Urinary bladder (tissue), 3 donors: ENCODE measurements at regions not wholly inside any gene's neighbourhood (a gene's known extent, or its start where the extent isn't known, plus 50 kb on each side); places are given as distances from the start of the nearest gene placed in this dataset.

ENCODE experiments used
- DNase-seq: peaks from one replicate; pipeline ENCODE4 v3.0.0-alpha.2; 2015; ENCODE audit errors: extremely low spot score
- H3K27ac ChIP-seq: one replicate; pipeline ENCODE4 v1.5.1; 2013; ENCODE audit warnings: low read depth, mild to moderate bottlenecking, moderate library complexity
- H3K36me3 ChIP-seq: one replicate; pipeline ENCODE4 v1.6.1; 2013; ENCODE audit warnings: mild to moderate bottlenecking, moderate library complexity; ENCODE audit not compliant: insufficient read depth
- H3K4me1 ChIP-seq: one replicate; pipeline ENCODE4 v1.6.1; 2013; ENCODE audit warnings: mild to moderate bottlenecking, moderate library complexity; ENCODE audit not compliant: insufficient read depth
- H3K4me3 ChIP-seq: one replicate; pipeline ENCODE4 v1.5.1; 2013; ENCODE audit warnings: low read depth, low read length
- WGBS: extraction: QIAGEN DNeasy Blood & Tissue Kit; methylation state at CpG from one replicate; pipeline ENCODE4 v1.1.7; 2013; 5-methylcytosine and 5-hydroxymethylcytosine counted together
- donor health status: healthy with polysubstance abuse.
- donor health status: healthy.

GRCh38 chr1:82121421-82121820 is 320.7 kb downstream of the ADGRL2 start:
- H3K36me3 ChIP-seq = no peaks in the 10 kb centered on the region
- H3K4me3 ChIP-seq = no peak overlapping the region
- no peak overlapping the region for H3K27ac ChIP-seq
- H3K4me1 ChIP-seq = no peaks in the 10 kb centered on the region
- 95% methylated on average over 2 of the region's 2 CpGs for WGBS
- no peak for DNase-seq

GRCh38 chr1:82116105-82116504 is 315.4 kb downstream of the ADGRL2 start:
- WGBS = 58% methylated on average over 7 of the region's 7 CpGs
- no peaks in the 10 kb centered on the region for H3K36me3 ChIP-seq
- no peak overlapping the region for H3K27ac ChIP-seq
- no peak overlapping the region for H3K4me3 ChIP-seq
- H3K4me1 ChIP-seq = no peaks in the 10 kb centered on the region
- no peak for DNase-seq

- 89% methylated on average over 4 of the region's 4 CpGs for WGBS
- Histone ChIP-seq H3K4me1 (no peaks in the 10 kb centered on the region), H3K36me3 (no peaks in the 10 kb centered on the region), H3K4me3 (no peak overlapping the region), H3K27ac (no peak overlapping the region)
- DNase-seq = no peak
Observed at GRCh38 chr1:82114887-82115286, 314.2 kb downstream of the ADGRL2 start.

GRCh38 chr1:82110366-82111254 is 309.9 kb downstream of the ADGRL2 start:
- no peak overlapping the region for H3K4me3 ChIP-seq
- no peaks in the 10 kb centered on the region for H3K36me3 ChIP-seq
- no peaks in the 10 kb centered on the region for H3K4me1 ChIP-seq
- 43% methylated on average over 4 of the region's 4 CpGs for WGBS
- no peak for DNase-seq
- no peak overlapping the region for H3K27ac ChIP-seq

- no peak overlapping the region for H3K4me3 ChIP-seq
- WGBS = 60% methylated on average over 3 of the region's 3 CpGs
- no peak overlapping the region for H3K27ac ChIP-seq
- no peaks in the 10 kb centered on the region for H3K36me3 ChIP-seq
- no peak for DNase-seq
- H3K4me1 ChIP-seq = no peaks in the 10 kb centered on the region
Observed at GRCh38 chr1:82108843-82109242, 308.1 kb downstream of the ADGRL2 start.

- no peaks in the 10 kb centered on the region for H3K36me3 ChIP-seq
- no peak overlapping the region for H3K4me3 ChIP-seq
- whole genome bisulfite sequencing = 87% methylated on average over 1 of the region's 1 CpG
- H3K27ac ChIP-seq = no peak overlapping the region
- H3K4me1 ChIP-seq = no peaks in the 10 kb centered on the region
- DNase-seq = no peak
Observed at GRCh38 chr1:82106672-82107071, 305.9 kb downstream of the ADGRL2 start.

GRCh38 chr1:82099170-82099569 is 298.4 kb downstream of the ADGRL2 start:
- H3K4me3 ChIP-seq = no peak overlapping the region
- H3K36me3 ChIP-seq = no peaks in the 10 kb centered on the region
- no peak for DNase-seq
- WGBS = 91% methylated on average over 1 of the region's 1 CpG
- H3K27ac ChIP-seq = no peak overlapping the region
- H3K4me1 ChIP-seq = no peaks in the 10 kb centered on the region

GRCh38 chr1:82094136-82094535 is 293.4 kb downstream of the ADGRL2 start:
- Histone ChIP-seq H3K36me3 (no peaks in the 10 kb centered on the region), H3K27ac (no peak overlapping the region), H3K4me3 (no peak overlapping the region), H3K4me1 (no peaks in the 10 kb centered on the region)
- DNase-seq = no peak
- 93% methylated on average over 2 of the region's 2 CpGs for WGBS

- no peak overlapping the region for H3K27ac ChIP-seq
- H3K4me1 ChIP-seq = no peaks in the 10 kb centered on the region
- 98% methylated on average over 2 of the region's 2 CpGs for WGBS
- no peak for DNase-seq
- H3K4me3 ChIP-seq = no peak overlapping the region
- H3K36me3 ChIP-seq = no peaks in the 10 kb centered on the region
Observed at GRCh38 chr1:82091729-82092128, 291.0 kb downstream of the ADGRL2 start.

- 91% methylated on average over 3 of the region's 3 CpGs for WGBS
- no peaks in the 10 kb centered on the region for H3K36me3 ChIP-seq
- no peak for DNase-seq
Observed at GRCh38 chr1:82091265-82091664, 290.5 kb downstream of the ADGRL2 start.

GRCh38 chr1:82090104-82090503 is 289.4 kb downstream of the ADGRL2 start:
- H3K27ac ChIP-seq = no peak overlapping the region
- 94% methylated on average over 1 of the region's 1 CpG for WGBS

More at GRCh38 chr1:82091265-82091664, 290.5 kb downstream of the ADGRL2 start:
- Histone ChIP-seq H3K27ac (no peak overlapping the region), H3K4me3 (no peak overlapping the region), H3K4me1 (no peaks in the 10 kb centered on the region)

GRCh38 chr1:82086739-82087138 is 286.0 kb downstream of the ADGRL2 start:
- no peak overlapping the region for H3K27ac ChIP-seq
- H3K4me3 ChIP-seq = no peak overlapping the region
- DNase-seq = no peak
- no peaks in the 10 kb centered on the region for H3K4me1 ChIP-seq
- 46% methylated on average over 2 of the region's 2 CpGs for WGBS
- H3K36me3 ChIP-seq = no peaks in the 10 kb centered on the region

More at GRCh38 chr1:82090104-82090503, 289.4 kb downstream of the ADGRL2 start:
- H3K4me1 ChIP-seq = no peaks in the 10 kb centered on the region
- DNase-seq = no peak
- no peaks in the 10 kb centered on the region for H3K36me3 ChIP-seq
- H3K4me3 ChIP-seq = no peak overlapping the region

GRCh38 chr1:82079607-82080006 is 278.9 kb downstream of the ADGRL2 start:
- WGBS = 89% methylated on average over 1 of the region's 1 CpG
- H3K36me3 ChIP-seq = no peaks in the 10 kb centered on the region
- no peak overlapping the region for H3K4me3 ChIP-seq
- no peaks in the 10 kb centered on the region for H3K4me1 ChIP-seq
- no peak for DNase-seq
- H3K27ac ChIP-seq = no peak overlapping the region

- whole genome bisulfite sequencing = 86% methylated on average over 1 of the region's 1 CpG
- H3K4me3 ChIP-seq = no peak overlapping the region
Observed at GRCh38 chr1:82073659-82074058, 272.9 kb downstream of the ADGRL2 start.

More at GRCh38 chr1:82073659-82074058, 272.9 kb downstream of the ADGRL2 start:
- Histone ChIP-seq H3K36me3 (no peaks in the 10 kb centered on the region), H3K27ac (no peak overlapping the region), H3K4me1 (no peaks in the 10 kb centered on the region)
- no peak for DNase-seq
